Duodenal mucosa (tissue), 2 donors: ENCODE measurements at regions not wholly inside any gene's neighbourhood (a gene's known extent, or its start where the extent isn't known, plus 50 kb on each side); places are given as distances from the start of the nearest gene placed in this dataset.
"Not testable (repeated sequence)": the region's sequence is repeated elsewhere in the genome, so short reads cannot be mapped to it uniquely, and the experiment has no call there.

Experiments
- H3K27ac ChIP-seq: one replicate; pipeline ENCODE4 v1.7.0; 2013; ENCODE audit warnings: low read depth, low read length
- H3K27me3 ChIP-seq, 2 donors: one replicate each; pipeline ENCODE4 v1.7.0; 2013; ENCODE audit warnings: low read length in 2 of 2, control low read depth in 1 of 2; ENCODE audit not compliant: insufficient read depth in 2 of 2, control insufficient read depth in 1 of 2
- H3K36me3 ChIP-seq, 2 donors: one replicate each; pipeline ENCODE4 v1.7.0; 2013; ENCODE audit warnings: low read length in 2 of 2, control low read depth in 1 of 2; ENCODE audit not compliant: insufficient read depth in 2 of 2, control insufficient read depth in 1 of 2
- H3K4me1 ChIP-seq, 2 donors: one replicate each; pipeline ENCODE4 v1.7.0; 2013; ENCODE audit warnings: low read length in 2 of 2, control low read depth in 1 of 2; ENCODE audit not compliant: insufficient read depth in 2 of 2, control insufficient read depth in 1 of 2
- H3K4me3 ChIP-seq, 2 donors: one replicate each; pipeline ENCODE4 v1.7.0; 2013; ENCODE audit warnings: low read length in 2 of 2, low read depth in 1 of 2
- H3K9ac ChIP-seq, 2 donors: one replicate each; pipeline ENCODE4 v1.7.0; 2013; ENCODE audit warnings: low read length in 2 of 2, low read depth in 1 of 2
- H3K9me3 ChIP-seq, 2 donors: one replicate each; pipeline ENCODE4 v1.7.0; 2013; ENCODE audit warnings: low read length in 2 of 2, control low read depth in 1 of 2; ENCODE audit not compliant: control insufficient read depth in 1 of 2

GRCh38 chr13:110045919-110046318 lies 259.5 kb upstream of the IRS2 start:
- no peak overlapping the region for H3K27ac ChIP-seq
- no peak overlapping the region for H3K9ac ChIP-seq
- no peaks in the 10 kb centered on the region for H3K36me3 ChIP-seq

GRCh38 chr13:110045202-110045601 lies 258.8 kb upstream of the IRS2 start:
- Histone ChIP-seq H3K27ac (no peak overlapping the region), H3K9ac (no peak overlapping the region), H3K36me3 (no peaks in the 10 kb centered on the region), H3K9me3 (no peaks in the 10 kb centered on the region), H3K27me3 (no peaks in the 10 kb centered on the region), H3K4me3 (no peak overlapping the region), H3K4me1 (no peaks in the 10 kb centered on the region)

More at GRCh38 chr13:110045919-110046318, 259.5 kb upstream of the IRS2 start:
- H3K4me1 ChIP-seq: no peaks in the 10 kb centered on the region
- no peak overlapping the region for H3K4me3 ChIP-seq
- H3K27me3 ChIP-seq: no peaks in the 10 kb centered on the region
- H3K9me3 ChIP-seq: no peaks in the 10 kb centered on the region

GRCh38 chr13:110044551-110045111 lies 258.2 kb upstream of the IRS2 start:
- Histone ChIP-seq H3K9me3 (no peaks in the 10 kb centered on the region), H3K27ac (no peak overlapping the region), H3K9ac (no peak overlapping the region), H3K36me3 (no peaks in the 10 kb centered on the region), H3K4me1 (no peaks in the 10 kb centered on the region), H3K27me3 (no peaks in the 10 kb centered on the region), H3K4me3 (no peak overlapping the region)

GRCh38 chr13:110042253-110042950 lies 256.0 kb upstream of the IRS2 start:
- no peak overlapping the region for H3K4me3 ChIP-seq

GRCh38 chr13:110041638-110042037 lies 255.3 kb upstream of the IRS2 start:
- not testable (repeated sequence) for H3K27ac ChIP-seq, H3K4me1 ChIP-seq, H3K27me3 ChIP-seq, H3K4me3 ChIP-seq, H3K9me3 ChIP-seq, H3K9ac ChIP-seq, H3K36me3 ChIP-seq

More at GRCh38 chr13:110042253-110042950, 256.0 kb upstream of the IRS2 start:
- Histone ChIP-seq H3K27ac (no peak overlapping the region), H3K9ac (no peak overlapping the region), H3K36me3 (no peaks in the 10 kb centered on the region), H3K4me1 (no peaks in the 10 kb centered on the region), H3K9me3 (no peaks in the 10 kb centered on the region), H3K27me3 (no peaks in the 10 kb centered on the region)

- H3K36me3 ChIP-seq: no peaks in the 10 kb centered on the region
- H3K4me3 ChIP-seq: no peak overlapping the region
- H3K4me1 ChIP-seq: no peaks in the 10 kb centered on the region
- no peaks in the 10 kb centered on the region for H3K27me3 ChIP-seq
- no peaks in the 10 kb centered on the region for H3K9me3 ChIP-seq
- H3K27ac ChIP-seq: no peak overlapping the region
- H3K9ac ChIP-seq: no peak overlapping the region
These were observed 251.7 kb upstream of the IRS2 start for GRCh38 chr13:110037925-110038573.

GRCh38 chr13:110036060-110036459 lies 249.7 kb upstream of the IRS2 start:
- Histone ChIP-seq H3K4me1 (no peaks in the 10 kb centered on the region), H3K4me3 (no peak overlapping the region), H3K27ac (no peak overlapping the region), H3K36me3 (no peaks in the 10 kb centered on the region), H3K27me3 (no peaks in the 10 kb centered on the region), H3K9me3 (no peaks in the 10 kb centered on the region), H3K9ac (no peak overlapping the region)

- no peak overlapping the region for H3K4me3 ChIP-seq
- H3K36me3 ChIP-seq: no peaks in the 10 kb centered on the region
- H3K27ac ChIP-seq: no peak overlapping the region
- H3K27me3 ChIP-seq: no peaks in the 10 kb centered on the region
- no peaks in the 10 kb centered on the region for H3K4me1 ChIP-seq
- no peak overlapping the region for H3K9ac ChIP-seq
- no peaks in the 10 kb centered on the region for H3K9me3 ChIP-seq
These were observed 247.7 kb upstream of the IRS2 start for GRCh38 chr13:110034031-110034549.

- Histone ChIP-seq H3K9me3 (no peaks in the 10 kb centered on the region), H3K4me3 (no peak overlapping the region), H3K27ac (no peak overlapping the region), H3K4me1 (no peaks in the 10 kb centered on the region), H3K9ac (no peak overlapping the region), H3K27me3 (no peaks in the 10 kb centered on the region), H3K36me3 (no peaks in the 10 kb centered on the region)
These were observed 246.6 kb upstream of the IRS2 start for GRCh38 chr13:110032969-110033368.

GRCh38 chr13:110030394-110030928 lies 244.1 kb upstream of the IRS2 start:
- H3K36me3 ChIP-seq: no peaks in the 10 kb centered on the region
- H3K4me3 ChIP-seq: no peak overlapping the region
- H3K4me1 ChIP-seq: no peaks in the 10 kb centered on the region
- no peak overlapping the region for H3K9ac ChIP-seq
- no peak overlapping the region for H3K27ac ChIP-seq
- H3K27me3 ChIP-seq: no peaks in the 10 kb centered on the region
- no peaks in the 10 kb centered on the region for H3K9me3 ChIP-seq
